ENCODE measurements at regions not wholly inside any gene's neighbourhood (a gene's known extent, or its start where the extent isn't known, plus 50 kb on each side); places are given as distances from the start of the nearest gene placed in this dataset.

- Mint-ChIP-seq H3K4me1 (ENCODE audit: unreplicated experiment) (no peaks in the 10 kb centered on the region), H3K36me3 (ENCODE audit: low read depth, unreplicated experiment) (peaks cover 4% of the 10 kb centered on the region), H3K9me3 (ENCODE audit: unreplicated experiment) (no peaks in the 10 kb centered on the region), H3K27ac (ENCODE audit: unreplicated experiment) (no peak overlapping the region), H3K27me3 (ENCODE audit: unreplicated experiment) (peaks cover 4% of the 10 kb centered on the region), H3K4me3 (ENCODE audit: unreplicated experiment) (no peak overlapping the region)
- TF ChIP-seq CTCF (IDR thresholded peaks at IDR 0.05; ENCODE audit: unreplicated experiment), result no peak
- DNase-seq (ENCODE audit: low spot score), result no peak
Observed at GRCh38 chr5:133723651-133724366, 111.5 kb upstream of the FSTL4 start.

- H3K4me3 Mint-ChIP-seq (ENCODE audit: unreplicated experiment), result no peak overlapping the region
- DNase-seq (ENCODE audit: low spot score), result no peak
- no peak for TF ChIP-seq CTCF (IDR thresholded peaks at IDR 0.05; ENCODE audit: unreplicated experiment)
- H3K27ac Mint-ChIP-seq (ENCODE audit: unreplicated experiment), result no peak overlapping the region
- peaks cover 4% of the 10 kb centered on the region for H3K27me3 Mint-ChIP-seq (ENCODE audit: unreplicated experiment)
- no peaks in the 10 kb centered on the region for H3K9me3 Mint-ChIP-seq (ENCODE audit: unreplicated experiment)
- peaks cover 4% of the 10 kb centered on the region for H3K36me3 Mint-ChIP-seq (ENCODE audit: low read depth, unreplicated experiment)
- no peaks in the 10 kb centered on the region for H3K4me1 Mint-ChIP-seq (ENCODE audit: unreplicated experiment)
Observed at GRCh38 chr5:133723126-133723525, 110.8 kb upstream of the FSTL4 start.

GRCh38 chr5:133721365-133721764 is 109.0 kb upstream of the FSTL4 start:
- no peaks in the 10 kb centered on the region for H3K4me1 Mint-ChIP-seq (ENCODE audit: unreplicated experiment)
- H3K27ac Mint-ChIP-seq (ENCODE audit: unreplicated experiment), result no peak overlapping the region
- H3K4me3 Mint-ChIP-seq (ENCODE audit: unreplicated experiment), result no peak overlapping the region
- H3K9me3 Mint-ChIP-seq (ENCODE audit: unreplicated experiment), result no peaks in the 10 kb centered on the region
- peaks cover 4% of the 10 kb centered on the region for H3K36me3 Mint-ChIP-seq (ENCODE audit: low read depth, unreplicated experiment)
- TF ChIP-seq CTCF (IDR thresholded peaks at IDR 0.05; ENCODE audit: unreplicated experiment), result no peak
- no peak for DNase-seq (ENCODE audit: low spot score)
- peaks cover 4% of the 10 kb centered on the region for H3K27me3 Mint-ChIP-seq (ENCODE audit: unreplicated experiment)

GRCh38 chr5:133718457-133718856 is 106.1 kb upstream of the FSTL4 start:
- no peak for DNase-seq (ENCODE audit: low spot score)
- no peaks in the 10 kb centered on the region for H3K4me1 Mint-ChIP-seq (ENCODE audit: unreplicated experiment)
- peaks cover 2% of the 10 kb centered on the region for H3K27me3 Mint-ChIP-seq (ENCODE audit: unreplicated experiment)
- no peak overlapping the region for H3K4me3 Mint-ChIP-seq (ENCODE audit: unreplicated experiment)
- H3K27ac Mint-ChIP-seq (ENCODE audit: unreplicated experiment), result no peak overlapping the region
- H3K9me3 Mint-ChIP-seq (ENCODE audit: unreplicated experiment), result no peaks in the 10 kb centered on the region
- TF ChIP-seq CTCF (IDR thresholded peaks at IDR 0.05; ENCODE audit: unreplicated experiment), result no peak
- H3K36me3 Mint-ChIP-seq (ENCODE audit: low read depth, unreplicated experiment), result peaks cover 4% of the 10 kb centered on the region

- H3K27me3 Mint-ChIP-seq (ENCODE audit: unreplicated experiment), result no peaks in the 10 kb centered on the region
- no peak for TF ChIP-seq CTCF (IDR thresholded peaks at IDR 0.05; ENCODE audit: unreplicated experiment)
- DNase-seq (ENCODE audit: low spot score), result no peak
Observed at GRCh38 chr5:133716532-133717183, 104.3 kb upstream of the FSTL4 start.

More at GRCh38 chr5:133716532-133717183, 104.3 kb upstream of the FSTL4 start:
- H3K9me3 Mint-ChIP-seq (ENCODE audit: unreplicated experiment), result no peaks in the 10 kb centered on the region
- no peaks in the 10 kb centered on the region for H3K36me3 Mint-ChIP-seq (ENCODE audit: low read depth, unreplicated experiment)
- H3K27ac Mint-ChIP-seq (ENCODE audit: unreplicated experiment), result no peak overlapping the region
- H3K4me1 Mint-ChIP-seq (ENCODE audit: unreplicated experiment), result no peaks in the 10 kb centered on the region
- H3K4me3 Mint-ChIP-seq (ENCODE audit: unreplicated experiment), result no peak overlapping the region
